ENCODE measurements at regions not wholly inside any gene's neighbourhood (a gene's known extent, or its start where the extent isn't known, plus 50 kb on each side); places are given as distances from the start of the nearest gene placed in this dataset.

GRCh38 chr1:199751962-199752687 lies 275.4 kb upstream of the NR5A2 start:
- TF ChIP-seq ISL1 (CRISPR knock-in tag; IDR thresholded peaks at IDR 0.05) (no peak), TOX (CRISPR knock-in tag; IDR thresholded peaks at IDR 0.05; ENCODE audit: borderline replicate concordance) (no peak)
